ENCODE measurements at regions not wholly inside any gene's neighbourhood (a gene's known extent, or its start where the extent isn't known, plus 50 kb on each side); places are given as distances from the start of the nearest gene placed in this dataset.

- no peak for DNase-seq (ENCODE audit: low read depth in 2 of 2)
These were observed 177.4 kb downstream of the TFAP2A start for GRCh38 chr6:10237298-10238038.

GRCh38 chr6:10235344-10235743 lies 179.5 kb downstream of the TFAP2A start:
- DNase-seq (ENCODE audit: low read depth in 2 of 2), result no peak

GRCh38 chr6:10230531-10230930 lies 184.3 kb downstream of the TFAP2A start:
- no peak for DNase-seq (ENCODE audit: low read depth in 2 of 2)

GRCh38 chr6:10223841-10224240 lies 191.0 kb downstream of the TFAP2A start:
- no peak for DNase-seq (ENCODE audit: low read depth in 2 of 2)

- no peak for DNase-seq (ENCODE audit: low read depth in 2 of 2)
These were observed 193.7 kb downstream of the TFAP2A start for GRCh38 chr6:10221178-10221577.

GRCh38 chr6:10219510-10219909 lies 195.4 kb downstream of the TFAP2A start:
- no peak for DNase-seq (ENCODE audit: low read depth in 2 of 2)

GRCh38 chr6:10217111-10217510 lies 197.8 kb downstream of the TFAP2A start:
- DNase-seq (ENCODE audit: low read depth in 2 of 2), result no peak

- DNase-seq (ENCODE audit: low read depth in 2 of 2), result no peak
These were observed 199.4 kb downstream of the TFAP2A start for GRCh38 chr6:10215326-10216110.

- DNase-seq (ENCODE audit: low read depth in 2 of 2), result no peak
These were observed 204.8 kb downstream of the TFAP2A start for GRCh38 chr6:10210052-10210451.

- DNase-seq (ENCODE audit: low read depth in 2 of 2), result no peak
These were observed 209.0 kb downstream of the TFAP2A start for GRCh38 chr6:10205892-10206291.

- DNase-seq (ENCODE audit: low read depth in 2 of 2), result no peak
These were observed 209.8 kb downstream of the TFAP2A start for GRCh38 chr6:10205120-10205519.

- no peak for DNase-seq (ENCODE audit: low read depth in 2 of 2)
These were observed 211.2 kb downstream of the TFAP2A start for GRCh38 chr6:10203651-10204050.

GRCh38 chr6:10202581-10202980 lies 212.3 kb downstream of the TFAP2A start:
- no peak for DNase-seq (ENCODE audit: low read depth in 2 of 2)

- DNase-seq (ENCODE audit: low read depth in 2 of 2), result no peak
These were observed 213.0 kb downstream of the TFAP2A start for GRCh38 chr6:10201606-10202510.

- no peak for DNase-seq (ENCODE audit: low read depth in 2 of 2)
These were observed 218.8 kb downstream of the TFAP2A start for GRCh38 chr6:10196090-10196489.

- DNase-seq (ENCODE audit: low read depth in 2 of 2), result no peak
These were observed 219.8 kb downstream of the TFAP2A start for GRCh38 chr6:10194816-10195672.

- no peak for DNase-seq (ENCODE audit: low read depth in 2 of 2)
These were observed 221.6 kb downstream of the TFAP2A start for GRCh38 chr6:10193321-10193720.

- DNase-seq (ENCODE audit: low read depth in 2 of 2), result no peak
These were observed 224.8 kb downstream of the TFAP2A start for GRCh38 chr6:10190042-10190441.

GRCh38 chr6:10184371-10185227 lies 230.3 kb downstream of the TFAP2A start:
- no peak for DNase-seq (ENCODE audit: low read depth in 2 of 2)

All from stimulated activated CD4-positive, alpha-beta T cell treated with anti-CD3 and anti-CD28 coated beads, Interleukin-1b, Interleukin-23, amount 100 ng/mL, for 4 hours (primary cell).